ENCODE measurements at regions not wholly inside any gene's neighbourhood (a gene's known extent, or its start where the extent isn't known, plus 50 kb on each side); places are given as distances from the start of the nearest gene placed in this dataset.

DNA sequence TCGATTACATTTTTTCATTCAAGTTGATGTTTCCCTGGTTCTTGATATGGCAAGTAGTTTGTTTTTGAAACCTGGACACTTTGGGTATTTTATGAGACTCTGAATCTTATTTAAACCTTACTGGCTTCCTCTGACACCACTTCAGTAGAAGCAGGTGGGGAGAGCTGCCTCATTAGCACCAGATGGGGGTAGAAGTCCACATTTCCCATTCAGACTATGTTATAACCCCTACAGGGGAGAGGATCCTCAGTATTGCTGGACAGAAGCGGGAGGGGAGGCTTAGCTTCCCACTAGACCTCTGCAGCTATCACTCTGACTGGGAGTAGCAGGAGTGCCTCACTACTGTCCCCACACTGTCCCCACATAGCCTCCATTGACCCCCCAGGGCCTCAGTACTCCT, 145.3 kb upstream of the SLC35G4 start (continued):
- no peak for TF ChIP-seq CTCF (conservative IDR thresholded peaks at IDR 0.05; ENCODE audit: low read depth in 2 of 2)
- no peak for TF ChIP-seq ZNF114 (CRISPR knock-in tag; IDR thresholded peaks at IDR 0.05)
- TF ChIP-seq REST (IDR thresholded peaks at IDR 0.05; ENCODE audit: unreplicated experiment), result no peak

DNA sequence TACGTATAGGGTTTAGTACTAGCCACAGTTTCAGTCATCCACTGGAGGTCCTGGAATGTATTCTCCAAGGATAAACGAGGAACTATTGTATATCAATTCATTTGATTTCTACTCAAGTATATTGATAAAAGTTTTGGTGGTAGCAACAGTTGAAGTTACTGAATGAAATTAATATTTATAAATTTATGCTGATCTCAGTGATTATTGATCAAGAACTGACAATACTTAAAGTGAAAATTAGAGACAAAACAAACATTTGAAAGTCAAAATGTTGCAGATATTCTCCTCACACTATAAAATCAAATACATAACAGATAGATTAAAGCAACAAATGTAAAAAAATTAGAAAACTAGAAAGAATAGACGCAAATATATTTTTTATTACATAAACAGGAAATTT, 150.9 kb upstream of the SLC35G4 start:
- Histone ChIP-seq H3K79me2 (replicated peaks; ENCODE audit: insufficient read depth) (no peaks in the 10 kb centered on the region), H3K9me2 (ENCODE audit: insufficient read depth) (no peaks in the 10 kb centered on the region), H3F3A (replicated peaks; ENCODE audit: low read depth) (no peaks in the 10 kb centered on the region), H3K36me3 (ENCODE audit: insufficient read depth) (no peaks in the 10 kb centered on the region), H3K27me3 (ENCODE audit: insufficient read depth) (no peaks in the 10 kb centered on the region), H2AFZ (no peak overlapping the region), H3K4me1 (ENCODE audit: insufficient read depth) (peaks cover 14% of the 10 kb centered on the region), H3K4me3 (no peak overlapping the region), H3K4me2 (no peak overlapping the region), H4K20me1 (replicated peaks; ENCODE audit: insufficient read depth) (no peaks in the 10 kb centered on the region), H3K27ac (ENCODE audit: low read depth) (no peak overlapping the region)
- Mint-ChIP-seq H3K27me3 (ENCODE audit: insufficient read depth, low read depth, poor library complexity) (peaks cover 3% of the 10 kb centered on the region), H3K36me3 (ENCODE audit: low read depth) (no peaks in the 10 kb centered on the region), H3K9me3 (no peaks in the 10 kb centered on the region; the same call in 2 of the 3 replicates), H3K27ac (no peak overlapping the region), H3K4me1 (peaks cover 14% of the 10 kb centered on the region), H3K4me3 (no peak overlapping the region)
- DNase-seq (ENCODE audit: low spot score) (no peak), ATAC-seq (no peak)
- TF ChIP-seq NANOG (IDR thresholded peaks at IDR 0.05; ENCODE audit: borderline replicate concordance) (no peak), ZNF331 (CRISPR knock-in tag; IDR thresholded peaks at IDR 0.05; ENCODE audit: low read depth) (no peak), JUNB (IDR thresholded peaks at IDR 0.05; ENCODE audit: unreplicated experiment) (no peak), POLR2AphosphoS5 (IDR thresholded peaks at IDR 0.05; ENCODE audit: low read depth) (no peak), STAT1 (IDR thresholded peaks at IDR 0.05; ENCODE audit: unreplicated experiment) (no peak), ZNF114 (CRISPR knock-in tag; IDR thresholded peaks at IDR 0.05) (no peak), CTCF (conservative IDR thresholded peaks at IDR 0.05; ENCODE audit: low read depth in 2 of 2) (no peak), CREB1 (CRISPR knock-in tag; IDR thresholded peaks at IDR 0.05; ENCODE audit: low read depth) (no peak), EZH2 (IDR thresholded peaks at IDR 0.05; ENCODE audit: low read depth, unreplicated experiment) (no peak)
- TF ChIP-seq, protein P1, sequence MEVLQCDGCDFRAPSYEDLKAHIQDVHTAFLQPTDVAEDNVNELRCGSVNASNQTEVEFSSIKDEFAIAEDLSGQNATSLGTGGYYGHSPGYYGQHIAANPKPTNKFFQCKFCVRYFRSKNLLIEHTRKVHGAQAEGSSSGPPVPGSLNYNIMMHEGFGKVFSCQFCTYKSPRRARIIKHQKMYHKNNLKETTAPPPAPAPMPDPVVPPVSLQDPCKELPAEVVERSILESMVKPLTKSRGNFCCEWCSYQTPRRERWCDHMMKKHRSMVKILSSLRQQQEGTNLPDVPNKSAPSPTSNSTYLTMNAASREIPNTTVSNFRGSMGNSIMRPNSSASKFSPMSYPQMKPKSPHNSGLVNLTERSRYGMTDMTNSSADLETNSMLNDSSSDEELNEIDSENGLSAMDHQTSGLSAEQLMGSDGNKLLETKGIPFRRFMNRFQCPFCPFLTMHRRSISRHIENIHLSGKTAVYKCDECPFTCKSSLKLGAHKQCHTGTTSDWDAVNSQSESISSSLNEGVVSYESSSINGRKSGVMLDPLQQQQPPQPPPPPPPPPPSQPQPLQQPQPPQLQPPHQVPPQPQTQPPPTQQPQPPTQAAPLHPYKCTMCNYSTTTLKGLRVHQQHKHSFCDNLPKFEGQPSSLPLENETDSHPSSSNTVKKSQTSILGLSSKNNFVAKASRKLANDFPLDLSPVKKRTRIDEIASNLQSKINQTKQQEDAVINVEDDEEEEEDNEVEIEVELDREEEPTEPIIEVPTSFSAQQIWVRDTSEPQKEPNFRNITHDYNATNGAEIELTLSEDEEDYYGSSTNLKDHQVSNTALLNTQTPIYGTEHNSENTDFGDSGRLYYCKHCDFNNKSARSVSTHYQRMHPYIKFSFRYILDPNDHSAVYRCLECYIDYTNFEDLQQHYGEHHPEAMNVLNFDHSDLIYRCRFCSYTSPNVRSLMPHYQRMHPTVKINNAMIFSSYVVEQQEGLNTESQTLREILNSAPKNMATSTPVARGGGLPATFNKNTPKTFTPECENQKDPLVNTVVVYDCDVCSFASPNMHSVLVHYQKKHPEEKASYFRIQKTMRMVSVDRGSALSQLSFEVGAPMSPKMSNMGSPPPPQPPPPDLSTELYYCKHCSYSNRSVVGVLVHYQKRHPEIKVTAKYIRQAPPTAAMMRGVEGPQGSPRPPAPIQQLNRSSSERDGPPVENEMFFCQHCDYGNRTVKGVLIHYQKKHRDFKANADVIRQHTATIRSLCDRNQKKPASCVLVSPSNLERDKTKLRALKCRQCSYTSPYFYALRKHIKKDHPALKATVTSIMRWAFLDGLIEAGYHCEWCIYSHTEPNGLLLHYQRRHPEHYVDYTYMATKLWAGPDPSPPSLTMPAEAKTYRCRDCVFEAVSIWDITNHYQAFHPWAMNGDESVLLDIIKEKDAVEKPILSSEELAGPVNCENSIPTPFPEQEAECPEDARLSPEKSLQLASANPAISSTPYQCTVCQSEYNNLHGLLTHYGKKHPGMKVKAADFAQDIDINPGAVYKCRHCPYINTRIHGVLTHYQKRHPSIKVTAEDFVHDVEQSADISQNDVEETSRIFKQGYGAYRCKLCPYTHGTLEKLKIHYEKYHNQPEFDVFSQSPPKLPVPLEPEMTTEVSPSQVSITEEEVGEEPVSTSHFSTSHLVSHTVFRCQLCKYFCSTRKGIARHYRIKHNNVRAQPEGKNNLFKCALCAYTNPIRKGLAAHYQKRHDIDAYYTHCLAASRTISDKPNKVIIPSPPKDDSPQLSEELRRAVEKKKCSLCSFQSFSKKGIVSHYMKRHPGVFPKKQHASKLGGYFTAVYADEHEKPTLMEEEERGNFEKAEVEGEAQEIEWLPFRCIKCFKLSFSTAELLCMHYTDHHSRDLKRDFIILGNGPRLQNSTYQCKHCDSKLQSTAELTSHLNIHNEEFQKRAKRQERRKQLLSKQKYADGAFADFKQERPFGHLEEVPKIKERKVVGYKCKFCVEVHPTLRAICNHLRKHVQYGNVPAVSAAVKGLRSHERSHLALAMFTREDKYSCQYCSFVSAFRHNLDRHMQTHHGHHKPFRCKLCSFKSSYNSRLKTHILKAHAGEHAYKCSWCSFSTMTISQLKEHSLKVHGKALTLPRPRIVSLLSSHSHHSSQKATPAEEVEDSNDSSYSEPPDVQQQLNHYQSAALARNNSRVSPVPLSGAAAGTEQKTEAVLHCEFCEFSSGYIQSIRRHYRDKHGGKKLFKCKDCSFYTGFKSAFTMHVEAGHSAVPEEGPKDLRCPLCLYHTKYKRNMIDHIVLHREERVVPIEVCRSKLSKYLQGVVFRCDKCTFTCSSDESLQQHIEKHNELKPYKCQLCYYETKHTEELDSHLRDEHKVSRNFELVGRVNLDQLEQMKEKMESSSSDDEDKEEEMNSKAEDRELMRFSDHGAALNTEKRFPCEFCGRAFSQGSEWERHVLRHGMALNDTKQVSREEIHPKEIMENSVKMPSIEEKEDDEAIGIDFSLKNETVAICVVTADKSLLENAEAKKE (CRISPR knock-in tag; IDR thresholded peaks at IDR 0.05), result no peak
